HS-27A (cell line): ENCODE measurements at regions not wholly inside any gene's neighbourhood (a gene's known extent, or its start where the extent isn't known, plus 50 kb on each side); places are given as distances from the start of the nearest gene placed in this dataset.
"Not testable (repeated sequence)": the region's sequence is repeated elsewhere in the genome, so short reads cannot be mapped to it uniquely, and the experiment has no call there.

Source experiments
- DNase-seq: peaks from one replicate; pipeline ENCODE4 v3.0.0-alpha.2; 2012; ENCODE audit warnings: low read depth, missing footprints

DNA sequence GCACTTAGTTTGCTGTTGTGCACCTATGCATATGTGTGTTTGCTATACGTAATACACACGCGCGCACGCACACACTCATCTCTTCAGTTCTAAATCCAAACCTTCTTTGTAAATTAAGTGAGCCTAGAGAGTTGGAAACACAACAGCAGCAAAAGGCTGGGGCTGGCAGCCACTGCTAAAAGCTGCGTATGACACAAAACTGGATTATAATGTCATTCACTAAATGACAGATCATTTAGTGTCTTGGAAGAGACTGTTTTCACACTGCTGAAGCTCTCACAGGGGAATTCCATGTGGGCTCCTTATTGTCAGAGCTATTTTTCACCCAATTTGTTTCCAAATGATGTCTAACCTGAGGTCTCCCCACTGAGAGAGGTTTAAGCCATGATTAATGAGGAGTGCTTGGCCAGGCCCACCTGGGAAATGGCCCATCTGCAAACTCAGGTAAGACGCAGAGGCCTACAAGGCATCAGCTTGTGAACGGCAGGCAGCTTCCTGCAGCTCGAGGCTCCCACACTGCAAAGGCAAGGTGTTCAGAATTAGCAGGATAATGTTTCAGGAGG is 94.2 kb downstream of the OLIG3 start:
- DNase-seq, result no peak

DNA sequence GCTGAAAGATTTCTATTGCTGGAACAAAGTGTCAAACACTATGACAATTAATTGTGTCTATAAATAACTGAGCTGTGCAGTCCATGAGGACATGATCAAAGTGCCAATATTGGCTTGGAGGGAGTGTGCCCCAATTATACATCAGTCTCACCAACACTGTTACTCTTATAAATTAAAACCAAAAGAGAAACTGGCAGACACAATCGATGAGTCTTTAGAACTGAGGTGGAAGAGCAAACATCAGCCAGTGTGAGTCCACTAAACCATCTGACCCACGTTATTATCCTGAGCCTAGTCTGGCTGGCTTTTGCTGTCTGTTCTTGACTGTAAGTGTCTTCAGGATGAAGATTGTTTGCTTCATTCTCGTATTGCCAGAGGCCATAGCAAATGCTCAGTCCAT is 98.9 kb downstream of the OLIG3 start:
- no peak for DNase-seq

DNA sequence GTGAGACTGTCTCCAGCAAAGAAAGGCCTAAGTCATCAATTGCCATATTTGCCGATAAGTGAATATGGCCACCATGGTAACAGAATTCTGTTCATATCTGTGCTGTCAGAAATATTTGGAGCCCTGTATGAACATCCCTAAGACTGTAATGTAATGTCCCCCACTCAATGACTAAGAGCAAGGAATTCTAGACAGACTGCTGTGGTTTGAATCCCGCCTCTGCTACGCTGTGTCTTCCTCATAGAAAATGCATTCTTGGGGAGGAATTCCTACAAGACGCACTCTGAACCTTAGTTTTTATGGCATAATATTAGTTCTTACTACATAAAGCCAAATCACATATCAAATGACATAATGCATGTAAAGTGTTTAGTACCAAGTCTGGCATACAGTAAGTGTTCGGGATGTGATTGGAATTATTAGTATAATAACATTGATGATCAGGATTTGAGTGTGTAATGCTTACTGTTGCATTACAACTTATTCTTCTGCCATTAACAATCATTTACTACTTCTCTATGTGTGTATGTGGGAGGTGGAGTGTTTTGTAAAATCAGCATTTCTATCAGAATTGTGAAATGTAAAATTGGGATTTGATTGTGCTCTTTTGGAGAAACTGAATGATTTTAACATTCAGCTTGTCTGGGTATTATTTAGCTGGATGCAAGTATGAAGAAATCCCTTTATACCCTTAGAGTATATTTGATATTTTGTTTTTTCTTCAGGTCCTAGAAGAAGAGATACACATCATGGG is 103.0 kb downstream of the OLIG3 start:
- no peak for DNase-seq

DNA sequence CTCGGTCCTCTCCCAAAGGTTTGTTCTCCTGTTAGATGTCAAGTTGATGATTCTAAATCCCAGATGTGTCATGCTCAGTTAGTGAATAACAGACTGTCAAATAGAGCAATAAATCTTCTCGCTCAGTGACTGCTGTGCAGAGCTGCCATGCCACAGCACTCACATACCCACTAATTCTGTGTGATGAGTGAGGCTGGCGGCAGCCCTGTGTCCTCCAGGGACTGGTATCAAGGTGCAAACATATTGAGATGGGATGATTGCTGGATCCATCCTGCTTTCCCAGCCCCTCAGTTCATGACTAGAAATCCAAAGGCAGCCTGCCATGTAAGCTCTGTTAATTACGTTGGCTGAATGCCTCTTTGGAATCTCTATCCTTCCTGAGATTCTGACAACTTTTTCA is 103.9 kb downstream of the OLIG3 start:
- DNase-seq, result no peak

DNA sequence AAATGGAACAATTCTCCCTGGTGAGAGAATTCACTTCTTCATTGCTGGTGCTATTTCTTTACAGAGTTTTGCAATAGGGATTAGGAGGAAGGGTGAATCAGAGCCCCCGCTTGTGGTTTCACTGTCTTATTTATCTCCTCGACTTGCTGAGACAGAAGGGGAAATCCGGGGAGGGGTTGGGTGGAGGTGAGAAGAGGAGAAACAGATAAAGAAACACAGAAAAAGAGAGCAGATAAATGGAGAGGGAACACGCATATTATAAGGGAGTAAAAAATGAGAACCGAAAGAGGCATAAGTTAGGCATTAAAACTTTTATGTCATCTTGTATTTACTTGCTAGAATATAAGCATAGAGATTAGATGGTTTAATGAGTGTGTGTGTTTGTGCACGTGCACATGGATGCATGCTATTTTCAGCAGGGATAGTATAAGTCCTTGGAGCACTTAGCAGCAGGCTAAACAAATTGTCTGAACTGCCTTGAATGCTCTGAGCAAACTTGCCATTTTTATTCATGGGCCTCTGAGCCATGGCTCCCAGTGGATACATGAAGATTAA is 105.0 kb downstream of the OLIG3 start:
- DNase-seq, result no peak

DNA sequence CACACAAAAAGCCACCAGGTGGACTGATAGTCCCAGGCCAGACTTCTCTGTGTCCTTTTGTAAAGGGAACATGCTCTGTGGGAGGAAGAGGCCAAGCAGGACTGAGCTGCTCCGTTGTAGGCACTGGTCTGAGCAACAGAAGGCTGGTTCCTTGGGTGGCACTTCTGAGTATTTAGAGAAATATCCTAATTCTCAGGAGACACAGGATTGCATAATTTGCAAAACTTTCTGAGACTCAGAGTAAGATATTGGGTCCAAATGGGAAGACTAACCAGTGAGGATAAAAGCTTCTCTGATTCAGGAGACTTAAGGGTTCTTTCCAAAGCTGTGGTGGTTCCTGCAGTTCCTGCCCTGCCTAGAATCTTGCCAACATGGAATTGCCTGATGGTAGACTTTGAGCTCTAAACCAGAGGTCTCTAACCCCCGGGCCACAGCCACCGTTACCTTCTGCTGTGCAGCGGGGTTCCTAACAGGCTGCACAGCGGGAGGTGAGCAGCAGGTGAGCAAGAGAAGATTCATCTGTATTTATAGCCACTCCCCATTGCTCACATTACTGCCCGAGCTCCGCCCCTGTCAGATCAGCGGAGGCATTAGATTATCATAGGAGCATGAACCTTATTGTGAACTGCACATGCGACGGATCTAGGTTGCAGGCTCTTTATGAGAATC is 107.0 kb downstream of the OLIG3 start:
- no peak for DNase-seq

DNA sequence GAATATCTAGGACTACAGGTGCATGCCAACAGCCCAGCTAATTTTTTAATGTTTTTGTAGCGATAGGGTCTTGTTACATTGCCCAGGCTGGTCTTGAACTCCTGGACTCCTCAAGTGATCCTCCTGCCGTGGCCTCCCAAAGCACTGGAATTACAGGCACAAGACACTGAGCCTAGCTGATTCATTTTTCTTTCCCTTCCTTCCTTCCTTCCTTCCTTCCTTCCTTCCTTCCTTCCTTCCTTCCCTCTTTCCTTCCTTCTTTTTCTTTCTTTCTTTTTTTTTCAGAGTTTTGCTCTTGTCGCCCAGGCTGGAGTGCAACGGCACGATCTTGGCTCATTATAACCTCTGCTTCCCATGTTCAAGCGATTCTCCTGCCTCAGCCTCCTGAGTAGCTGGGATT is 110.9 kb downstream of the OLIG3 start:
- DNase-seq, result not testable (repeated sequence)

DNA sequence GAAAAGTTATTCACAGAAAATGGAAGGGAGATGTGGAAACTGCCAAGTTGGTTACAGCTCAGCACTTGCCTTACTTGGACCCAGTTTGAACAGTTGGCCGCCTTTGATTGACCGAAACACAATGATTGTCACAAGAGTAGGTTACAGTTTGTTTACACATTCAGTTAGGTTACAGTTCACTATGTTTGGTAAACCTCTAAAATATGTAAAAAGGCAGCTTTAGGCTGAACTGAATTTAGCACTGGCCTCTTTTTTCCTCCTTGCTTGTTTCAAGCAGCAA is 116.2 kb downstream of the OLIG3 start:
- no peak for DNase-seq

DNA sequence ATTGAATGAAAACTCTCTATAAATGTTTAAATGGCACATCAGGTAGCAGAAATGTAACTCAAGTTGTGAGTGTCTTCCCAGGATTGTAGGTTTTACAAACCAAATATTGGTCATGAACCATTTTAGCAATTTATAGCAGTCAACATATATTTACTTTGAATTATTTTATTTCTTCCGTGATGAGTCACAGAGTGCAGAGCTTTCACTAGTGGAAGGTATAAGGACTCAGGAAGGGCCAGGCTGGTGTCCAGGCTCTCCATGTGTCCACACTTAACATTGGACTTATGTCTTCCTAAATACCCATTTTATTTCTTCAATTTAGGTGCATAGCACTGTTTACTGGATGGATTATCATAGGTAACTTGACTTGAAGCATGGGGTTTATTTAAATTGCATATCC is 120.9 kb downstream of the OLIG3 start:
- DNase-seq, result no peak

DNA sequence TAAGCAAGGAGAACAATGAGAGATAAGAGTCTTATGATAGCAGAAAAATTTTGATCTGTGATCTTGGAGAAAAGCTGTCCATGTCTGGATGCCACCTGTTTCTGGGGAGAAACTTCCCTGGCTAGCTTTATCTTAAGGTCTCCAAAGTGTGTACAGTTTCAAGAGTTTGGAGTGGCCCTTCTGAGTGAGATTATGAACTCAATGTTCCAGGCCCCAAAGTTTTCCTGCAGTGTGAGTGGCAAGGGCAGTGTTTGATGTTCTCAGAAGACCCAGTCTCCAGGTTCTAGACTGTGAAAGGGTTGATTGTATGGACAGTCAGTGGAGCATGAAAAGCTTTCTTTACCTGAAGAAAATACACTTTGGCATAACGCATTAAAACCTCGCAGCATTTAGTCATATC is 121.7 kb downstream of the OLIG3 start:
- no peak for DNase-seq

DNA sequence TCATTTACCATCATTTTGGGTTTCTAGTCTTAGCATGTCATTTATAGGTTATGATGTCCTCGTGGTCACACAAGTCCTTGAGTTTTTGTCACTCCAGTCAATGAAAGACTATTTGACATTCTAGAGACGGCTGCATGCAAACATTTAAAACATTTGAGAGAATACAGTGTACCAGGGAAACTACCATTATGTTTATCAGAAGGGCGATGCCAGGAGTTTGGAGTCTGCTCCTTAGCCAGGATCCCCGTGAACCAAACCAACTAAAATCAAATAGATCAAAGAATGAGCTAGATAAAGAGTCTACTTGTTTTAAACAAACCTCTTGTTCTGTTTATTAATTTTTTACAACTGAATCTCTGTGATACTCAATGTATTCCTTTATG is 122.6 kb downstream of the OLIG3 start:
- DNase-seq, result no peak

DNA sequence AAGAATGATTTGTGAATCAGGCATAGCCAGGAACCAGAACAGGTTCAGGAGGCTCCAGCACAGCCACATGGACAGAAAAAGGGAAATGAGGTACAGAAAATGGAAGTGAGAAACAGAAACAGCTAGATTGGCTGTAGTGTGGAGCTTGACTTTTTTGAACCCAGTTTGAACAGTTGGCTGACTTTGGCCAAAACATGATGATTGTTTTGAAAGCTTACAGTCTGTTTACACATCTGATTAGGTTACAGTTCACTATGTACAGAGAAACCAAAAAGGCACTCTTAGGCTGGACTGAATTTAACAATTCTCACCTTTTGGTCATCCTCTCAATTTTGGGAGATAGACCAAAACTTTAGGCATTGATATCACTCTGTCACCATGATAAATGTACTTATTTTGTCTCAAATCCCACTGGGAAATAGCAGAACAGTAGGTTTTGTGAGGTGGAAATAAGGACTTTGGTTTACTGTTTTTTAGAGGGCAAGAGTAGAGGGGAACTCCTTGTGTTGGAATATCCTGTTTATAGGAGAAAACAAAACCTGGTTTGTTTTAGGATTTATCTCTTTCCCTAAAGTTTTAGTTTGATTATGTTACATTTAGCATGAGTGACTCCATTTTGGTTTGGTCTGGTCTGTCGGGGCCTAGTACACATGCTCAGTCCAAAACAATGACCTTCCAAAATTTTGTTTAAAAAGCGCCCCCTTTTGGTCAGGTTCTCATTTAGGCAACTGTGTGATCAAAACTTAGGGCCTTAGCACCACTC is 123.1 kb downstream of the OLIG3 start:
- no peak for DNase-seq

DNA sequence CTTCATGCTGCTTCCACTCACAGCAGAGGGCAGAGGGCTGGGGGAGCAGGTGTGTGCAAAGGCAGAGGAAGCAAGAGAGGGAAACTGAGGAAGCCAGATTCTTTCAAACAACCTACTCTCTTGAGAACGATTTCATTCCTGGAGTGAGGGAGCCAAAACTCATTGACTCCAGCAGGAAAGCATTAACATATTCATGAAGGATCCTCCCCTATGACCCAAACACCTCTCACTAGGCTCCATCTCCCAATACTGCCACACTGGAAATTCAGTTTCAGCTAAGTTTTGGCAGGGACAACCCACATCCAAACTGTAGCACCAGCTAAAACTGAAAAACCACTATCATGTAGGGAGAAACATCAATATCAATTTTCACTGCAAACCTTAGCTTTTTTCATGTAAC is 125.1 kb downstream of the OLIG3 start:
- DNase-seq, result no peak

DNA sequence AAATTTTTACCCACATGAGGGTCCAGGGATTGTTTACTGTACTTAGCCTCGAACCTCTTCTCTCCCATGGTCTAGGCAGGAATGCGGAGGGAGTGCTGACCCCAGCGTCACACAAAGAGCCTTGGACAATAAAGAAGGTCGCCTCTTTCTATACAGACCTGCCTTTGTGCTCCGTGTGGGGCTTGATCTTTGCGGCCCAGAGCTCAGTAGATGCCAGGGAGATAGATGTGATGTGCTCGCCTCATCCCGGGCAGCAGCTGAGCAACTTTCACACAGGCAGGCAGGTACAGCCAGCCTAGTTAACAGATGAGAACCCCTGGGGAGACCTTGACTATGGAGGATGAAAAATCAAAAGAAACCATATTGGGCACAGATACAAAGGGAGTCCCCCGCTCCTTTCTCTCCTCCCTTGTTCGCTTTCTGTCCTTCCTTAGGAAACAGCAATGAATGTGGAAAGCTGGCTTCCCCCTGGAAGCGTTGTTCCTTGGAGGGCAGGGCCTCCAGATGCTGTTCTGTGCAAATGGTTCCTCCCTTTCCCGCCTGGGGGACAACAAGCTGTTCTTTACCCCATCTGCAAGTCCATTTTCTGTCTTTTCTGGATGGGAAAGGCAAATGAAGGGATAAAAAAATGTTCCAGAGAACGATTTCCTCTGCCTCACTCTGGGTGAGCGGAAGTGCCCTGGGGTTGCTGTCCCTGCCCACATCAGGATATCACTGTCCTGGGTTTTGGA is 128.3 kb downstream of the OLIG3 start:
- no peak for DNase-seq

DNA sequence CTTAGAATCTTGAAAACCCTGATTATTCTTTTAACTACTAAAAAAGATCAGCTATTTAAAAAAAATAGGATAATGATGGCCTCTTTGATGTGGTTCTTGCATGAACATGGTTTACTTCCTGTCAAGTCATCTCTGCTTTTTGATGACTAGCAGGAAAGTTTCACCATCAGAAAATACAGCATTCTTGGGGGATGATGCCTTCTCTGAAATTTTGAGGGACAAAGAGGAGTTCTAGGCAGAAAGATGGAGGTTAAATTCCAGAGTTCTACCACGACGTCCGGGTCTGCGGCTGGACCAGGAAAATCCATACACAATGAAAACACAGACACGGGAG is 130.4 kb downstream of the OLIG3 start:
- no peak for DNase-seq

DNA sequence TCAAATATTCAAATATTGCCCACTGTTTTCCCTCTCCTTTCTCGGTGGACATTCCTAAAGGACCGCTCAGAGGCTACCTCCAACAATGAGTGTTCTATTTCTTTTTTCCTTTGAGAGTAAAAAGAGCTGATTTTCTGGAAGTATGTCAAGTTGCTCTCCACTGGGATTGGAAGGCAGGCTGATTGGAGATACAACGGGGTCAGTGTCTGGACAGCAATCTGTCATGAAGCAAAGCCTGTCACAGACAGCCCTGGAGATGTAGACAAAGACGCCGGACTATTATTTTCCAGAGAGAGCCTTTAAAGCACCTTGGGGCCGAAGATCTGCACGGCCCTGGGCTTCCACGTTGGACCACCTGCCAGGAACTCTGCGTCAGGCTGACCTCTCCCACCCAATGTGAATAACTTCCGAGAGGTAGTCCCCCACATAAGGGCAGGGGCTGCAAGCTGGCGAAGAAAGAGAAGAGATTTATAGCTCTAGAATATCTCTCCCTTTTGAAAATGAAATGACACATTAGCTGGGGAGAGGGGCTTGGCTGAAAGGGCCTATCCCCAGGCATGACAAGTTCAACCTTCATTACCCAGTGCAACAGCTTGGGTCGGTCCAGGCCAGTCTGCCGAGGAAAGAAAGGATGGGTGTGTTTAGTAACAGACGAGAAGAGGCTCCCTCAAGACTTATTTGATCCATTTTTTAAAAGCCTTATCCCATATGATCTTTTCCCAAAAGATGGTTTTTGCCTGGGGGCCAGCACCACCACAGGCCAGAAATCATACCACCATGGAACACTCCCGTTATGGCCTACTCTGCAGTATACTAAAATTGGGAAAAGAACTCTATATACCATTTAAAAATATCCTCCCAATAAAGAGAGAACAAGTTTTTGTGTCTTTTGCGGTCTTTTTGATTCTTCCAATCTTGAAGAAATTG is 131.1 kb downstream of the OLIG3 start:
- DNase-seq, result no peak

DNA sequence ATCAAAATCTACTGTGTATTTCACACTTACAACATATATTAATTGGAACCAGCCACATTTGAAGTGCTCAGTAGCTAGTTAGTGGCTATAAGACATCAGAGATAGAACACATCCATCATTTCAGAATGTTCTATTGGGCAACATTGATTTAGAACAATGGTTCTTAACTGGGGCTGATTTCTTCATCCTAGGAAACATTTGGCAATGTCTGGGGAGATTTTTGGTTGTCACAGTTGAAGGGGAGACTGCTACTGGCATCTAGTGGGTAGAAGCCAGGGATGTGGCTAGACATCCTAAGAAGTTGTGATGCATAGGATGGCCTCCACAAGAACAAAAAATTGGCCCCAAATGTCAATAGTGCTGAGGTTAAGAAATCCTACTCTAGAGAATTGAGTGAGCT is 132.5 kb downstream of the OLIG3 start:
- DNase-seq, result no peak

DNA sequence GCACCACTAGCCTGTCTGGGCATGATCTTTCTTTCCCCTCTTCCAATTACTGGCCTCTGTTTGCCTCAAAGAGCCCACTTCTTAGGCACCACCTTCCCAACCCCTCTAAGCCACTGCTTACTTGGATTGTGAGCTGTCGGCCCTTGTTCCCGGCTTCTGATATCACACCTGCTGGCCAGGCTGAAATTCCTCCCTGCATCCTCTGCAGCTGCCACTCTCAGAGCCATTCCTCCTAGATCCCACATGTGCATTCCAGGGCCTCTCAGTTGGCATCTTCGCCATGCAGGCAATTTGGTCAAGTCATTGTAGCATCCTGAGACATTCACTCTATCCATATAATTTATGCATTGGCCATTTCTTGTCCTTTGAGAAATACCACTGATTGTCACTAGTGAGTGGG is 135.9 kb downstream of the OLIG3 start:
- no peak for DNase-seq

DNA sequence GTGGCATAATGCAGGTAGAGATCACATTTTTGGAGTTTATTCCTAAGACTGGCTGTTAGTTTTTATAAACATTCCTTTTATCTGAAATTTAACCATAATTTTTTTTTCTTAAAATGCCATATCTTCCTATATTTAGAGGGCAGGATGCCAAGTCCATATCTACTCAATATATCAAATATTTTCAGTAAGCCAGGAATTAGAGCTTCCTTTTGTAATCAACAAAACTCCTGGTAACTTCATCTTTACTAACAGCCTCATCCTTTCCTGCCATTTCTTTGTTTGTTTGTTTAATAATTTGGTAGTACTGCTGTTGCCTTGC is 136.3 kb downstream of the OLIG3 start:
- DNase-seq, result no peak

DNA sequence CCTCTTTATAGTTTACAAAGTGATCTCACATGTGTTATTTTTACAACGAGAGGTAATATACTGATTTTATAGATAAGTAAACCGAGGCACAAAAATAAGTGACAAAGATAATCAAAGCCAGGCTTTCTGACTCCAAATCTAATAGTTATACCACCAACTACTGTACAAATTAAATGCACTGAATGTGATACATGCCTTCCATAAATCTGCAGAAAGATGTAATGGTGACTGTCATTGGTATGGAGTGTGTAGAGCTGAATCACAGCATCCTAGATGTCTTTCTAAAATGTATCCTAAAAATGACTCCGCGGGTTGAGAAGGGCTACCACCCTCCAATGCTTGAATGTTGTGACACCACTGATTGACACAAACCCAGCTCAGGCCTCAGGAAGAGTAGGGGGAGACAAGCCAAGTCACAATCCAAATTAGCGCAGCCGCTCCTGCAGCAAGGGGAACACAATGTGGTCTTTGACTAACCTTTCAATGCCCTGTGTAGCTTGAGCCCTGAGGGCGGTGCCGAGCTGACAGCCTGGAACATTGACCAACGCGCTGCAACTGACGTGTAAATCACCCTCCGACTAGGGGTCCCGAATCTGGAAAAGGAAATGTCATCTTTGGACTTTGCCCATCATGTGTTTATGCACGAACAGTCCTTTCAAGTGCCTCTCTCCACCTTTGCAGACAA is 136.8 kb downstream of the OLIG3 start:
- no peak for DNase-seq
